ENCODE measurements at regions not wholly inside any gene's neighbourhood (a gene's known extent, or its start where the extent isn't known, plus 50 kb on each side); places are given as distances from the start of the nearest gene placed in this dataset.

- DNase-seq (ENCODE audit: low read depth), result no peak
Observed at GRCh38 chr14:98958048-98958631, 313.9 kb downstream of the BCL11B start.

GRCh38 chr14:98958632-98959031 lies 313.4 kb downstream of the BCL11B start:
- DNase-seq (ENCODE audit: low read depth), result no peak

GRCh38 chr14:98959410-98959809 lies 312.6 kb downstream of the BCL11B start:
- DNase-seq (ENCODE audit: low read depth), result no peak

- DNase-seq (ENCODE audit: low read depth), result no peak
Observed at GRCh38 chr14:98959958-98960616, 311.9 kb downstream of the BCL11B start.

GRCh38 chr14:98960617-98961013 lies 311.4 kb downstream of the BCL11B start:
- no peak for DNase-seq (ENCODE audit: low read depth)

- no peak for DNase-seq (ENCODE audit: low read depth)
Observed at GRCh38 chr14:98961191-98961590, 310.8 kb downstream of the BCL11B start.

- no peak for DNase-seq (ENCODE audit: low read depth)
Observed at GRCh38 chr14:98962118-98962517, 309.9 kb downstream of the BCL11B start.

GRCh38 chr14:98963610-98964009 lies 308.4 kb downstream of the BCL11B start:
- no peak for DNase-seq (ENCODE audit: low read depth)

GRCh38 chr14:98964171-98964570 lies 307.8 kb downstream of the BCL11B start:
- no peak for DNase-seq (ENCODE audit: low read depth)

GRCh38 chr14:98965076-98965475 lies 306.9 kb downstream of the BCL11B start:
- DNase-seq (ENCODE audit: low read depth), result no peak

- DNase-seq (ENCODE audit: low read depth), result no peak
Observed at GRCh38 chr14:98966016-98966415, 306.0 kb downstream of the BCL11B start.

GRCh38 chr14:98966475-98967162 lies 305.4 kb downstream of the BCL11B start:
- no peak for DNase-seq (ENCODE audit: low read depth)

GRCh38 chr14:98974113-98974512 lies 297.9 kb downstream of the BCL11B start:
- DNase-seq (ENCODE audit: low read depth), result no peak

GRCh38 chr14:98976271-98976670 lies 295.7 kb downstream of the BCL11B start:
- no peak for DNase-seq (ENCODE audit: low read depth)

GRCh38 chr14:98977451-98977850 lies 294.5 kb downstream of the BCL11B start:
- no peak for DNase-seq (ENCODE audit: low read depth)

- DNase-seq (ENCODE audit: low read depth), result no peak
Observed at GRCh38 chr14:98982986-98983385, 289.0 kb downstream of the BCL11B start.

- no peak for DNase-seq (ENCODE audit: low read depth)
Observed at GRCh38 chr14:98984027-98984718, 287.8 kb downstream of the BCL11B start.

GRCh38 chr14:98984719-98985041 lies 287.3 kb downstream of the BCL11B start:
- DNase-seq (ENCODE audit: low read depth), result no peak

GRCh38 chr14:98993818-98994217 lies 278.2 kb downstream of the BCL11B start:
- no peak for DNase-seq (ENCODE audit: low read depth)

- DNase-seq (ENCODE audit: low read depth), result no peak
Observed at GRCh38 chr14:98994561-98994960, 277.4 kb downstream of the BCL11B start.

GRCh38 chr14:98997526-98998205 lies 274.3 kb downstream of the BCL11B start:
- DNase-seq (ENCODE audit: low read depth), result no peak

- DNase-seq (ENCODE audit: low read depth), result no peak
Observed at GRCh38 chr14:98999345-98999744, 272.7 kb downstream of the BCL11B start.

All from GM04504 (cell line).